NCI-H2171 (cell line): ENCODE measurements at regions not wholly inside any gene's neighbourhood (a gene's known extent, or its start where the extent isn't known, plus 50 kb on each side); places are given as distances from the start of the nearest gene placed in this dataset.

ENCODE experiments used
- DNase-seq: peaks from one replicate; lab custom pipeline; 2025; lab: John Stamatoyannopoulos, UW

- no peak for DNase-seq
Observed at GRCh38 chr4:35695421-35695820, 548.9 kb downstream of the ARAP2 start.

- DNase-seq, result no peak
Observed at GRCh38 chr4:35697210-35697736, 547.0 kb downstream of the ARAP2 start.

DNA sequence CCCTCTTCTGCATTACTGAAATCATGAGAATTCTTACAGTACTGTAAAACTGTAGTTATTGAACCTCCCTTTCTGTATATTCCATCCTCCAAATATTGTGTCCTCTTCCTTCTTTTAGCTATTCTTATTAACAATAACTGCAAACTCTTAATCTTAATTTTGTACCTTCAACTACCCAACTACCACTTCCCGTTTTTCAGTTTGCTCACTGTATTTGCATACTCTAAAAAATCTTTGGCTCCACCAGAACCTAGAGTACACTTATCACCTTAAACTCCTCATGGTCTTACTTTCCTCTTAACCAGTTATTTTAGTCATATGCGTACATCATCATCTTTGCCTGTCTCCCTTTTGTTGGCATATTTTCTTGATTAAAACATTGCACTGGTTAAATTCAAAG, 543.7 kb downstream of the ARAP2 start:
- no peak for DNase-seq

- no peak for DNase-seq
Observed at GRCh38 chr4:35709080-35709479, 535.2 kb downstream of the ARAP2 start.

- DNase-seq, result no peak
Observed at GRCh38 chr4:35710343-35710742, 534.0 kb downstream of the ARAP2 start.

DNA sequence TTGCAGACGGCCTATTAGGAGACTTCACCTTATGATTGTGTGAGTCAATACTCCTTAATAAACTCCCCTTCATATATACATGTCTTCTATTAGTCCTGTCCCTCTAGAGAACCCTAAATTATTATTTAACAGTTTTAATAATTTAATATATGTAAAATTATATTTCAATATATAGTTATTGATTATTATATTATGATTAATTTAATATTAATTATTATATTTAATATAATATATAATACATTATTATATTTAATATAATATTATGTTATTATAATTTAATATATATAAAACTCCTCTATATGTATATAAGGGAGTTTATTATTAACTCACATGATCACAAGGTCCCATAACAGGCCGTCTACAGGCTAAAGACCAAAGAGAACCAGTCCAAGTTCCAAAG, 533.2 kb downstream of the ARAP2 start:
- no peak for DNase-seq

- no peak for DNase-seq
Observed at GRCh38 chr4:35723973-35724372, 520.3 kb downstream of the ARAP2 start.

GRCh38 chr4:35725131-35725530, 519.2 kb downstream of the ARAP2 start:
- DNase-seq, result no peak

DNA sequence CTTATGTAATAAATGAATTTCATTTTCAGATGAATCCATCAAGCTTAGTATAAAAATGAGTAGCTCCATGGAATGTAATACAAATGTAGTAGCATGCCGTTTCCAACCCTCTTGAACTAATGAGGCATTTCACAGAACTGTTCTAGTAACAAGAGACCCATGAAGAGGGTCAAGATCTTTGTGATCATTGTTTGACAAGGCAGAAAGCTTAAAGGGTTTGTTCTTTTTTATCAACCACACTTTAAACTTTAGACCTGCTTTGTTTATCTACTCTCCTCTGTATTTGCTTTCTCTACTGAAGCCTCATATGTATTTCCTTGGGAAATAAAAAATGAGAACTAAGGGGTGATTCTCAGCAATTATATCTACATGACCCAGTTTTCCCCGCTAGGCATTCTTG, 513.9 kb downstream of the ARAP2 start:
- DNase-seq, result no peak

DNA sequence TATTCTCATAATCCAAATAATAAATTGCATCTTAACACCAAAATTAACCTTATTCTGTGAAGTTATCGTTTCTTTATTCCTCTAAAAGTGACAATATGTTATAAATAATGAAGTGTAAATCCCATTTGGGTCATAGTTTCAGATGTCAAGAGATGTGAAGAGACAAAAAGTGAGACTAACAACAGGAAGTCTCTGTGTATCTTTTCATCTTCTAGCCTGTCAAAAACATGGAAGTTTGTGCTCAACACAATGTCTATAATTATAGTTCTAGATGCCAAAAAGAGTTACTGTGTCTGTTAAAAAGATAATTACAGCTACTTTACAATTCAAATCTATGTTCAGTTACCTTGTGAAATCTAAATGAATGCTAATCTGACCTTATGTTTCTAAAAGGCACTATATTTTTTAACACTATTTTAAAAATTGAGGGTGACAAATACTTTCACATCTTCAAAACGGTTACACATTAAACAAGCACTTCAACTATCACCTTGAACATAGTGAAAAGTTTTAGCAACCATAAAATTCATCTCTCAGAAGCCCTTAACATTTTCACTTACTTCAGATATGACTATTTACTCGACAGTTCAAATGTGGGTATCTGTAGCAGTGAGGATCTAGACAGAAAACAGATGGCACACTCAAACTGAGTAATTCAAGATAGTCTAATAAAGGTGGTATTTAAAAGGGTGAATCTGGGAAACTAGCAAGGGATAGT, 509.8 kb downstream of the ARAP2 start:
- no peak for DNase-seq

DNA sequence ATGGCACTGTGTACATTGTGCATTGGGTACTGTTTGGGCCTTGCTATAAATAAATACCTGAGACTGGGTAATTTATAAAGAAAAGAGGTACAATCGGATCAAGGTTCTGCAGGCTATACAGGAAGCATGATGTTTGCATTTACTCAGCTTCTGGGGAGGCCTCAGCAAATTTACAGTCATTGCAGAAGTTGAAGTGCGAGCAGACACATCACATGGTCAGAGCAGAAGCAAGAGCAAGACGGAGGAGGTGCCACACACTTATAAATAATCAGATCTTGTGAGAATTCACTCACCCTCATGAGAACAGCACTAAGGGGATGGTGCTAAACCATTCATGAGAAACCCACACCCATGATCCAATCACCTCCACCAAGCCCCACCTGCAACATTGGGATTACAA, 505.0 kb downstream of the ARAP2 start:
- no peak for DNase-seq

- DNase-seq, result no peak
Observed at GRCh38 chr4:35754047-35754446, 490.3 kb downstream of the ARAP2 start.

- no peak for DNase-seq
Observed at GRCh38 chr4:35757836-35758235, 486.5 kb downstream of the ARAP2 start.

- no peak for DNase-seq
Observed at GRCh38 chr4:35760807-35761206, 483.5 kb downstream of the ARAP2 start.

- no peak for DNase-seq
Observed at GRCh38 chr4:35771571-35771970, 472.7 kb downstream of the ARAP2 start.

- DNase-seq, result no peak
Observed at GRCh38 chr4:35772291-35772690, 472.0 kb downstream of the ARAP2 start.

GRCh38 chr4:35789899-35790574, 454.3 kb downstream of the ARAP2 start:
- DNase-seq, result no peak

GRCh38 chr4:35793045-35793722, 451.1 kb downstream of the ARAP2 start:
- no peak for DNase-seq

DNA sequence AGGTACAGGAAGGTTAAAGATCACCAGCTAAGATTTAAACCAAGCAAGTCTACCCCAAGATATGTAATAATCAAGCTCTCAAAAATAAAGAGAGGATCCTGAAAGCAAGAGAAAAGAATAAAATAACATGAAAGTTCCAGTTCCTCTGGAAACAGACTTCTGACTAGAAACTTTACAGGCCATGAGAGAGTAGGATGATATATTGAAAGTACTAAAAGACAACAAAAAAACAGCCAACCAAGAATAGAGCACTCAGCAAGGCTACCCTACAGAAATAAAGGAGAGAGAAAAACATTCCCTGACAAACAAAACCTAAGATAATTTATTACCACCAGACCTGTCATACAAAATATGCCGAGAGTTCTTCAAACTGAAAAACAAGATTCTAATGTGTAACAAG, 450.5 kb downstream of the ARAP2 start:
- DNase-seq, result no peak

DNA sequence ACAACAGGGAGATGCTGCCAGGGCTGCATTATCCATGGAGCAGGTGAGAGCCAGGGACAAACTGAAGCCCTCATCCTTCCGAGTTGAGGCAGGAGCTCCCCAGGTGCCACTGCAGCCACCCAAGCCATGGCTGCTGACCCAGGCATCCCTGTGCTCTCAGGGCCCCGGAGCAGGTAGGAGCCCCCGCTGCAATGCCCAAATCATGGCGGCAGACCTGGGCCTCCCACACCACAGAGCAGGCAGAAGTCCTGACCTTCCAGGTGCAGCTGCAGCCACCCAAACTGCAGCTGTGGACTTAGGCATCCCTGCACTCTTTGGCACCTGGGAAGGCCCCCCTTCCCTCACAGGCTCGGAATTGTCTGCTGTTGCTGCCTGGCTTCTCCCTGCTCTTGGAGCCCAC, 443.6 kb downstream of the ARAP2 start:
- no peak for DNase-seq

DNA sequence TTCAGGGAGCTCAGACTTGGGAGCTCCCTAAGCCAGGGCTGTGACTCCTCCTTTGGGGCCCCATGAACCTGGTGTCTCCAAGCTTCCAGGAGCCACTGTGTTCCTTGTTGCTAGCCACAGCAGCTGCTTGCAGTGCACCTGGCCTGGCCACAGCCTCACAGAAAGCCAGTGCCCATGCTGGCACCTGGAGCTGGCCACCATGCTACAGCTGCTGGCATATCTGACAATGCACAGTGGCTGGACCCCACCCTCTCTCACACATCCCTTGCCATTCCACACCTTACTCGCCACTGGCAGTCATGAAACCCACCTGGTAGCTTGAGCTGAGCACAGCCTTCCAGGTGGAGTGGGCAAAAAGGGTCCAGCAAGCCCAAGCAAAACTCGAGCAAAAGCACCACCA, 441.7 kb downstream of the ARAP2 start:
- no peak for DNase-seq

GRCh38 chr4:35818520-35818919, 425.8 kb downstream of the ARAP2 start:
- no peak for DNase-seq

- no peak for DNase-seq
Observed at GRCh38 chr4:35820003-35820402, 424.3 kb downstream of the ARAP2 start.
